Immature natural killer cell (primary cell): ENCODE measurements at regions not wholly inside any gene's neighbourhood (a gene's known extent, or its start where the extent isn't known, plus 50 kb on each side); places are given as distances from the start of the nearest gene placed in this dataset.
A peak's percentile ranks its signal among the peaks of the same experiment; 100 is the strongest.
"Not testable (repeated sequence)": the region's sequence is repeated elsewhere in the genome, so short reads cannot be mapped to it uniquely, and the experiment has no call there.

ENCODE experiments used
- DNase-seq, 3 donors: peaks; one replicate each; pipeline ENCODE4 v3.0.0; 2022; ENCODE audit warnings: mixed read lengths in 1 of 3
- H3K27ac Mint-ChIP-seq, 6 donors: one replicate each; pipeline ENCODE4 v1.8.0; 2020; ENCODE audit warnings: mixed read lengths in 6 of 6, mild to moderate bottlenecking in 5 of 6, inconsistent platforms in 4 of 6, moderate library complexity in 3 of 6
- H3K27me3 Mint-ChIP-seq, 3 donors: one replicate each; pipeline ENCODE4 v1.8.0; 2020 to 2021; ENCODE audit warnings: low read depth in 3 of 3, mild to moderate bottlenecking in 3 of 3, mixed read lengths in 3 of 3, moderate library complexity in 3 of 3, inconsistent platforms in 1 of 3
- H3K36me3 Mint-ChIP-seq, 3 donors: one replicate each; pipeline ENCODE4 v1.8.0; 2020; ENCODE audit warnings: mixed read lengths in 3 of 3, inconsistent platforms in 2 of 3, mild to moderate bottlenecking in 2 of 3
- H3K4me1 Mint-ChIP-seq, 2 donors: one replicate each; pipeline ENCODE4 v1.8.0; 2020; ENCODE audit warnings: inconsistent platforms in 2 of 2, mild to moderate bottlenecking in 2 of 2, mixed read lengths in 2 of 2, moderate library complexity in 1 of 2
- H3K4me3 Mint-ChIP-seq, 5 donors: one replicate each; pipeline ENCODE4 v1.8.0; 2020; ENCODE audit warnings: mild to moderate bottlenecking in 5 of 5, mixed read lengths in 5 of 5, inconsistent platforms in 3 of 5, moderate library complexity in 3 of 5
- H3K9me3 Mint-ChIP-seq, 6 donors: one replicate each; pipeline ENCODE4 v1.8.0; 2020; ENCODE audit warnings: mild to moderate bottlenecking in 6 of 6, mixed read lengths in 6 of 6, inconsistent platforms in 4 of 6, moderate library complexity in 3 of 6

GRCh38 chr1:60848583-60849188 is 233.7 kb upstream of the NFIA start:
- Mint-ChIP-seq H3K36me3 (no peaks in the 10 kb centered on the region), H3K27ac (no peak overlapping the region), H3K9me3 (peaks cover 0 to 7% (median 2%) of the 10 kb centered on the region in 6 donors), H3K4me3 (no peak overlapping the region), H3K4me1 (no peaks in the 10 kb centered on the region), H3K27me3 (peaks cover 2 to 5% (median 4%) of the 10 kb centered on the region in 3 donors)
- no peak for DNase-seq

- Mint-ChIP-seq H3K36me3 (no peaks in the 10 kb centered on the region), H3K9me3 (peaks cover 0 to 7% (median 2%) of the 10 kb centered on the region in 6 donors), H3K4me1 (no peaks in the 10 kb centered on the region), H3K27me3 (peaks cover 2 to 5% (median 4%) of the 10 kb centered on the region in 3 donors), H3K4me3 (no peak overlapping the region), H3K27ac (no peak overlapping the region)
- DNase-seq, result no peak
These were observed 234.3 kb upstream of the NFIA start for GRCh38 chr1:60847855-60848582.

- no peaks in the 10 kb centered on the region for H3K4me1 Mint-ChIP-seq
- H3K36me3 Mint-ChIP-seq, result no peaks in the 10 kb centered on the region
- peaks cover 2 to 5% (median 4%) of the 10 kb centered on the region in 3 donors for H3K27me3 Mint-ChIP-seq
- peaks cover 0 to 7% (median 2%) of the 10 kb centered on the region in 6 donors for H3K9me3 Mint-ChIP-seq
- H3K27ac Mint-ChIP-seq, result no peak overlapping the region
- no peak overlapping the region for H3K4me3 Mint-ChIP-seq
- DNase-seq, result no peak
These were observed 235.0 kb upstream of the NFIA start for GRCh38 chr1:60847391-60847790.

- not testable (repeated sequence) for H3K27ac Mint-ChIP-seq, H3K36me3 Mint-ChIP-seq, H3K9me3 Mint-ChIP-seq, H3K27me3 Mint-ChIP-seq, H3K4me1 Mint-ChIP-seq, H3K4me3 Mint-ChIP-seq, DNase-seq
These were observed 236.7 kb upstream of the NFIA start for GRCh38 chr1:60845659-60846058.

GRCh38 chr1:60842304-60842703 is 240.1 kb upstream of the NFIA start:
- Mint-ChIP-seq H3K27me3 (peaks cover 2 to 5% (median 4%) of the 10 kb centered on the region in 3 donors), H3K36me3 (no peaks in the 10 kb centered on the region), H3K4me1 (no peaks in the 10 kb centered on the region), H3K9me3 (peaks cover 0 to 7% (median under 1%) of the 10 kb centered on the region in 6 donors), H3K4me3 (no peak overlapping the region), H3K27ac (no peak overlapping the region)
- no peak for DNase-seq

GRCh38 chr1:60841116-60842046 is 241.0 kb upstream of the NFIA start:
- DNase-seq, result no peak
- H3K27me3 Mint-ChIP-seq, result peaks cover 2 to 5% (median 4%) of the 10 kb centered on the region in 3 donors

GRCh38 chr1:60840476-60840875 is 241.9 kb upstream of the NFIA start:
- not testable (repeated sequence) for H3K36me3 Mint-ChIP-seq, H3K4me1 Mint-ChIP-seq, H3K9me3 Mint-ChIP-seq, H3K27me3 Mint-ChIP-seq, H3K27ac Mint-ChIP-seq, H3K4me3 Mint-ChIP-seq, DNase-seq

More at GRCh38 chr1:60841116-60842046, 241.0 kb upstream of the NFIA start:
- H3K4me3 Mint-ChIP-seq, result no peak overlapping the region
- H3K9me3 Mint-ChIP-seq, result peaks cover 0 to 7% (median under 1%) of the 10 kb centered on the region in 6 donors
- no peak overlapping the region for H3K27ac Mint-ChIP-seq
- no peaks in the 10 kb centered on the region for H3K4me1 Mint-ChIP-seq
- no peaks in the 10 kb centered on the region for H3K36me3 Mint-ChIP-seq

- no peak for DNase-seq
- Mint-ChIP-seq H3K27ac (no peak overlapping the region), H3K27me3 (peaks cover 4 to 13% (median 8%) of the 10 kb centered on the region in 3 donors), H3K4me3 (no peak overlapping the region), H3K36me3 (no peaks in the 10 kb centered on the region), H3K9me3 (peaks cover 0 to 2% (median 0%) of the 10 kb centered on the region in 6 donors), H3K4me1 (peaks cover 25 to 26% of the 10 kb centered on the region in 2 donors)
These were observed 246.7 kb upstream of the NFIA start for GRCh38 chr1:60835649-60836048.

- Mint-ChIP-seq H3K4me1 (peaks cover 25 to 26% of the 10 kb centered on the region in 2 donors), H3K36me3 (no peaks in the 10 kb centered on the region), H3K27ac (peak overlapping the region in 2 of 6 donors; percentile 1 to 37), H3K9me3 (peaks cover 0 to 2% (median 0%) of the 10 kb centered on the region in 6 donors), H3K27me3 (peaks cover 5 to 13% (median 5%) of the 10 kb centered on the region in 3 donors), H3K4me3 (peak overlapping the region; percentile 56 to 72 (median 66))
- peak in 1 of 3 donors; percentile 19 for DNase-seq
These were observed 249.2 kb upstream of the NFIA start for GRCh38 chr1:60833173-60833572.

- Mint-ChIP-seq H3K36me3 (no peaks in the 10 kb centered on the region), H3K9me3 (peaks cover 0 to 2% (median 0%) of the 10 kb centered on the region in 6 donors), H3K27me3 (peaks cover 5 to 9% (median 5%) of the 10 kb centered on the region in 3 donors), H3K27ac (no peak overlapping the region), H3K4me1 (peaks cover 25 to 26% of the 10 kb centered on the region in 2 donors), H3K4me3 (peak overlapping the region; percentile 4 to 72 (median 66))
- DNase-seq, result peak; percentile 13 to 47 (median 21)
These were observed 250.0 kb upstream of the NFIA start for GRCh38 chr1:60832367-60832766.

GRCh38 chr1:60831780-60832179 is 250.6 kb upstream of the NFIA start:
- Mint-ChIP-seq H3K4me3 (peak overlapping the region in 2 of 5 donors; percentile 46 to 72), H3K27ac (no peak overlapping the region), H3K36me3 (no peaks in the 10 kb centered on the region), H3K9me3 (peaks cover 0 to 2% (median 0%) of the 10 kb centered on the region in 6 donors), H3K27me3 (peaks cover 5 to 9% (median 5%) of the 10 kb centered on the region in 3 donors), H3K4me1 (peaks cover 25 to 26% of the 10 kb centered on the region in 2 donors)
- DNase-seq, result no peak

- Mint-ChIP-seq H3K4me1 (peaks cover 22 to 24% of the 10 kb centered on the region in 2 donors), H3K36me3 (no peaks in the 10 kb centered on the region), H3K9me3 (peaks cover 0 to 5% (median 0%) of the 10 kb centered on the region in 6 donors), H3K27ac (no peak overlapping the region), H3K4me3 (no peak overlapping the region), H3K27me3 (peaks cover 2 to 7% (median 5%) of the 10 kb centered on the region in 3 donors)
- no peak for DNase-seq
These were observed 253.4 kb upstream of the NFIA start for GRCh38 chr1:60828944-60829343.

- no peak overlapping the region for H3K4me3 Mint-ChIP-seq
- no peak for DNase-seq
- H3K9me3 Mint-ChIP-seq, result peaks cover 0 to 5% (median 0%) of the 10 kb centered on the region in 6 donors
- H3K4me1 Mint-ChIP-seq, result no peaks in the 10 kb centered on the region
- H3K27me3 Mint-ChIP-seq, result peaks cover 0 to 8% (median 2%) of the 10 kb centered on the region in 3 donors
- no peaks in the 10 kb centered on the region for H3K36me3 Mint-ChIP-seq
- no peak overlapping the region for H3K27ac Mint-ChIP-seq
These were observed 255.9 kb upstream of the NFIA start for GRCh38 chr1:60826320-60827094.
